ENCODE measurements at regions not wholly inside any gene's neighbourhood (a gene's known extent, or its start where the extent isn't known, plus 50 kb on each side); places are given as distances from the start of the nearest gene placed in this dataset.

GRCh38 chr18:62665188-62665587 lies 50.2 kb upstream of the PHLPP1 start:
- TF ChIP-seq CTCF (conservative IDR thresholded peaks at IDR 0.05; ENCODE audit: low read depth in 2 of 2), result no peak
- no peak for TF ChIP-seq EZH2phosphoT487 (IDR thresholded peaks at IDR 0.05; ENCODE audit: unreplicated experiment)

All from GM23338 (cell line).